NCI-H1092 treated with DMSO at 0.1 percent for 48 hours (cell line): ENCODE measurements at regions not wholly inside any gene's neighbourhood (a gene's known extent, or its start where the extent isn't known, plus 50 kb on each side); places are given as distances from the start of the nearest gene placed in this dataset.

Source experiments
- DNase-seq: peaks from one replicate; lab custom pipeline; 2025; lab: John Stamatoyannopoulos, UW

- DNase-seq: no peak
Observed at GRCh38 chr3:70840106-70840870, 527.9 kb upstream of the MDFIC2 start.

GRCh38 chr3:70833239-70833960 is 521.0 kb upstream of the MDFIC2 start:
- DNase-seq: no peak

GRCh38 chr3:70832834-70833205 is 520.4 kb upstream of the MDFIC2 start:
- no peak for DNase-seq

GRCh38 chr3:70832089-70832833 is 519.8 kb upstream of the MDFIC2 start:
- DNase-seq: no peak

- DNase-seq: no peak
Observed at GRCh38 chr3:70829092-70829491, 516.7 kb upstream of the MDFIC2 start.

- no peak for DNase-seq
Observed at GRCh38 chr3:70824773-70825172, 512.3 kb upstream of the MDFIC2 start.

- no peak for DNase-seq
Observed at GRCh38 chr3:70824078-70824477, 511.6 kb upstream of the MDFIC2 start.

- DNase-seq: no peak
Observed at GRCh38 chr3:70823622-70824021, 511.2 kb upstream of the MDFIC2 start.

GRCh38 chr3:70822669-70823068 is 510.2 kb upstream of the MDFIC2 start:
- peak; percentile 2 for DNase-seq

GRCh38 chr3:70821602-70822001 is 509.2 kb upstream of the MDFIC2 start:
- no peak for DNase-seq

GRCh38 chr3:70820397-70820796 is 508.0 kb upstream of the MDFIC2 start:
- no peak for DNase-seq

- no peak for DNase-seq
Observed at GRCh38 chr3:70818145-70818544, 505.7 kb upstream of the MDFIC2 start.

GRCh38 chr3:70816346-70816745 is 503.9 kb upstream of the MDFIC2 start:
- DNase-seq: no peak

GRCh38 chr3:70815817-70816216 is 503.4 kb upstream of the MDFIC2 start:
- no peak for DNase-seq

GRCh38 chr3:70813311-70813710 is 500.9 kb upstream of the MDFIC2 start:
- DNase-seq: no peak

- DNase-seq: no peak
Observed at GRCh38 chr3:70811880-70812279, 499.4 kb upstream of the MDFIC2 start.

- no peak for DNase-seq
Observed at GRCh38 chr3:70808881-70809280, 496.4 kb upstream of the MDFIC2 start.

GRCh38 chr3:70806556-70806955 is 494.1 kb upstream of the MDFIC2 start:
- DNase-seq: no peak

- no peak for DNase-seq
Observed at GRCh38 chr3:70806021-70806420, 493.6 kb upstream of the MDFIC2 start.

GRCh38 chr3:70805061-70805889 is 492.8 kb upstream of the MDFIC2 start:
- no peak for DNase-seq

- no peak for DNase-seq
Observed at GRCh38 chr3:70803891-70804290, 491.5 kb upstream of the MDFIC2 start.

- DNase-seq: no peak
Observed at GRCh38 chr3:70803319-70803718, 490.9 kb upstream of the MDFIC2 start.
